A549 (cell line): ENCODE measurements at regions not wholly inside any gene's neighbourhood (a gene's known extent, or its start where the extent isn't known, plus 50 kb on each side); places are given as distances from the start of the nearest gene placed in this dataset.
"Not testable (repeated sequence)": the region's sequence is repeated elsewhere in the genome, so short reads cannot be mapped to it uniquely, and the experiment has no call there.

Experiments
- CHD4 ChIP-seq: fragments of 200-600 bp; sonication (generic); IDR thresholded peaks from 2 replicates; pipeline ENCODE4 v1.6.1; 2016; ENCODE audit warnings: antibody characterized with exemption, mild to moderate bottlenecking, borderline replicate concordance
- HOXB13 ChIP-seq: fragments of 250-450 bp; sonication (Bioruptor Pico); IDR thresholded peaks from 2 replicates; pipeline ENCODE4 v1.5.0; 2020; ENCODE audit warnings: low read depth, mild to moderate bottlenecking, moderate library complexity
- POLR2A ChIP-seq: IDR thresholded peaks from 2 replicates; pipeline ENCODE4 v1.6.1; 2012; ENCODE audit warnings: mild to moderate bottlenecking, low read length
- RAD21 ChIP-seq, 2 experiments: fragments of >200 bp in 1 of 2; sonication (Bioruptor Twin) in 1 of 2; formaldehyde crosslinking in 1 of 2; IDR thresholded peaks in 1 of 2; conservative IDR thresholded peaks in 1 of 2; 2 replicates in 1 of 2; 3 replicates in 1 of 2; pipeline ENCODE4 v1.6.1; 2012 to 2018; ENCODE audit warnings: inconsistent platforms in 1 of 2
- TF ChIP-seq, protein P1 (sequence below): fragments of >200 bp; sonication (Bioruptor Twin); formaldehyde crosslinking; IDR thresholded peaks from 3 replicates; pipeline ENCODE4 v1.5.1; 2016
- TF ChIP-seq, protein P2 (sequence below): fragments of 450-650 bp; IDR thresholded peaks from 2 replicates; pipeline ENCODE4 v1.6.1; 2014; ENCODE audit warnings: antibody characterized with exemption

DNA sequence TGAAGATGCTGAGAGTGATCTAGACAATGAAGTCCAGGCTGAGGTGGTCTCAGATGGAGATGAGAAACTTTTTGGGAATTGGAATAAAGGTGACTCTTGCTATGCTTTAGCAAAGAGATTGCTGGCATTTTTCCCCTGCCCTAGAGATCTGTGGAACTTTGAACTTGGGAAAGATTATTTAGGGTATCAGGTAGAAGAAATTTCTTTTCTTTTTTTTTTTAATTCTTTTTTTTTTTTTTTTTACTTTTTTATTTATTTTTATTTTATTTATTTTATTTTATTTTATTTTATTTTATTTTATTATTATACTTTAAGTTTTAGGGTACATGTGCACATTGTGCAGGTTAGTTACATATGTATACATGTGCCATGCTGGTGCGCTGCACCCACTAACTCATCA lies 59.5 kb upstream of the RPRM start:
- TF ChIP-seq POLR2A; HOXB13 (CRISPR knock-in tag); CHD4; RAD21 (conservative IDR thresholded peaks at IDR 0.05 in 1 of 2, IDR thresholded peaks at IDR 0.05 in 1 of 2): not testable (repeated sequence)
- TF ChIP-seq, protein P1, sequence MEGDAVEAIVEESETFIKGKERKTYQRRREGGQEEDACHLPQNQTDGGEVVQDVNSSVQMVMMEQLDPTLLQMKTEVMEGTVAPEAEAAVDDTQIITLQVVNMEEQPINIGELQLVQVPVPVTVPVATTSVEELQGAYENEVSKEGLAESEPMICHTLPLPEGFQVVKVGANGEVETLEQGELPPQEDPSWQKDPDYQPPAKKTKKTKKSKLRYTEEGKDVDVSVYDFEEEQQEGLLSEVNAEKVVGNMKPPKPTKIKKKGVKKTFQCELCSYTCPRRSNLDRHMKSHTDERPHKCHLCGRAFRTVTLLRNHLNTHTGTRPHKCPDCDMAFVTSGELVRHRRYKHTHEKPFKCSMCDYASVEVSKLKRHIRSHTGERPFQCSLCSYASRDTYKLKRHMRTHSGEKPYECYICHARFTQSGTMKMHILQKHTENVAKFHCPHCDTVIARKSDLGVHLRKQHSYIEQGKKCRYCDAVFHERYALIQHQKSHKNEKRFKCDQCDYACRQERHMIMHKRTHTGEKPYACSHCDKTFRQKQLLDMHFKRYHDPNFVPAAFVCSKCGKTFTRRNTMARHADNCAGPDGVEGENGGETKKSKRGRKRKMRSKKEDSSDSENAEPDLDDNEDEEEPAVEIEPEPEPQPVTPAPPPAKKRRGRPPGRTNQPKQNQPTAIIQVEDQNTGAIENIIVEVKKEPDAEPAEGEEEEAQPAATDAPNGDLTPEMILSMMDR: not testable (repeated sequence)
- TF ChIP-seq, protein P2, sequence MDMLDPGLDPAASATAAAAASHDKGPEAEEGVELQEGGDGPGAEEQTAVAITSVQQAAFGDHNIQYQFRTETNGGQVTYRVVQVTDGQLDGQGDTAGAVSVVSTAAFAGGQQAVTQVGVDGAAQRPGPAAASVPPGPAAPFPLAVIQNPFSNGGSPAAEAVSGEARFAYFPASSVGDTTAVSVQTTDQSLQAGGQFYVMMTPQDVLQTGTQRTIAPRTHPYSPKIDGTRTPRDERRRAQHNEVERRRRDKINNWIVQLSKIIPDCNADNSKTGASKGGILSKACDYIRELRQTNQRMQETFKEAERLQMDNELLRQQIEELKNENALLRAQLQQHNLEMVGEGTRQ: not testable (repeated sequence)
